ENCODE measurements at regions not wholly inside any gene's neighbourhood (a gene's known extent, or its start where the extent isn't known, plus 50 kb on each side); places are given as distances from the start of the nearest gene placed in this dataset.

- H3K9me3 Mint-ChIP-seq, result no peaks in the 10 kb centered on the region
- H3K27ac Mint-ChIP-seq, result no peak overlapping the region
- DNase-seq, result no peak
- no peak overlapping the region for H3K4me3 Mint-ChIP-seq
- no peaks in the 10 kb centered on the region for H3K36me3 Mint-ChIP-seq (ENCODE audit: low read depth)
- no peaks in the 10 kb centered on the region for H3K4me1 Mint-ChIP-seq
- no peak for TF ChIP-seq CTCF (IDR thresholded peaks at IDR 0.05)
- no peaks in the 10 kb centered on the region for H3K27me3 Mint-ChIP-seq (ENCODE audit: low read depth, poor library complexity)
These were observed 134.8 kb downstream of the FBXO4 start for GRCh38 chr5:42059778-42060464.

GRCh38 chr5:42061121-42061520 is 136.0 kb downstream of the FBXO4 start:
- Mint-ChIP-seq H3K4me3 (no peak overlapping the region), H3K36me3 (ENCODE audit: low read depth) (no peaks in the 10 kb centered on the region), H3K9me3 (no peaks in the 10 kb centered on the region), H3K27ac (no peak overlapping the region), H3K4me1 (no peaks in the 10 kb centered on the region), H3K27me3 (ENCODE audit: low read depth, poor library complexity) (no peaks in the 10 kb centered on the region)
- TF ChIP-seq CTCF (IDR thresholded peaks at IDR 0.05), result no peak
- DNase-seq, result no peak

- Mint-ChIP-seq H3K4me3 (no peak overlapping the region), H3K27me3 (ENCODE audit: low read depth, poor library complexity) (no peaks in the 10 kb centered on the region)
These were observed 139.7 kb downstream of the FBXO4 start for GRCh38 chr5:42064821-42065220.

GRCh38 chr5:42066131-42066530 is 141.1 kb downstream of the FBXO4 start:
- no peaks in the 10 kb centered on the region for H3K9me3 Mint-ChIP-seq
- H3K27ac Mint-ChIP-seq, result no peak overlapping the region
- no peaks in the 10 kb centered on the region for H3K27me3 Mint-ChIP-seq (ENCODE audit: low read depth, poor library complexity)
- H3K4me1 Mint-ChIP-seq, result no peaks in the 10 kb centered on the region
- no peak for TF ChIP-seq CTCF (IDR thresholded peaks at IDR 0.05)
- no peaks in the 10 kb centered on the region for H3K36me3 Mint-ChIP-seq (ENCODE audit: low read depth)
- H3K4me3 Mint-ChIP-seq, result no peak overlapping the region
- no peak for DNase-seq

More at GRCh38 chr5:42064821-42065220, 139.7 kb downstream of the FBXO4 start:
- H3K9me3 Mint-ChIP-seq, result no peaks in the 10 kb centered on the region
- H3K36me3 Mint-ChIP-seq (ENCODE audit: low read depth), result no peaks in the 10 kb centered on the region
- no peak overlapping the region for H3K27ac Mint-ChIP-seq
- H3K4me1 Mint-ChIP-seq, result no peaks in the 10 kb centered on the region
- no peak for DNase-seq
- TF ChIP-seq CTCF (IDR thresholded peaks at IDR 0.05), result no peak

- H3K27me3 Mint-ChIP-seq (ENCODE audit: low read depth, poor library complexity), result no peaks in the 10 kb centered on the region
- H3K36me3 Mint-ChIP-seq (ENCODE audit: low read depth), result peaks cover 13% of the 10 kb centered on the region
- no peak for DNase-seq
- no peak for TF ChIP-seq CTCF (IDR thresholded peaks at IDR 0.05)
- peaks cover 32% of the 10 kb centered on the region for H3K9me3 Mint-ChIP-seq
- H3K4me3 Mint-ChIP-seq, result no peak overlapping the region
- H3K4me1 Mint-ChIP-seq, result peaks cover 22% of the 10 kb centered on the region
- peak overlapping the region; percentile 95 for H3K27ac Mint-ChIP-seq
These were observed 149.3 kb downstream of the FBXO4 start for GRCh38 chr5:42074353-42074752.

- DNase-seq, result no peak
- Mint-ChIP-seq H3K4me3 (no peak overlapping the region), H3K9me3 (no peaks in the 10 kb centered on the region), H3K27me3 (ENCODE audit: low read depth, poor library complexity) (peaks cover 6% of the 10 kb centered on the region), H3K4me1 (no peaks in the 10 kb centered on the region), H3K27ac (no peak overlapping the region), H3K36me3 (ENCODE audit: low read depth) (no peaks in the 10 kb centered on the region)
- TF ChIP-seq CTCF (IDR thresholded peaks at IDR 0.05), result no peak
These were observed 164.6 kb downstream of the FBXO4 start for GRCh38 chr5:42089705-42090104.
